ENCODE measurements at regions not wholly inside any gene's neighbourhood (a gene's known extent, or its start where the extent isn't known, plus 50 kb on each side); places are given as distances from the start of the nearest gene placed in this dataset.

DNA sequence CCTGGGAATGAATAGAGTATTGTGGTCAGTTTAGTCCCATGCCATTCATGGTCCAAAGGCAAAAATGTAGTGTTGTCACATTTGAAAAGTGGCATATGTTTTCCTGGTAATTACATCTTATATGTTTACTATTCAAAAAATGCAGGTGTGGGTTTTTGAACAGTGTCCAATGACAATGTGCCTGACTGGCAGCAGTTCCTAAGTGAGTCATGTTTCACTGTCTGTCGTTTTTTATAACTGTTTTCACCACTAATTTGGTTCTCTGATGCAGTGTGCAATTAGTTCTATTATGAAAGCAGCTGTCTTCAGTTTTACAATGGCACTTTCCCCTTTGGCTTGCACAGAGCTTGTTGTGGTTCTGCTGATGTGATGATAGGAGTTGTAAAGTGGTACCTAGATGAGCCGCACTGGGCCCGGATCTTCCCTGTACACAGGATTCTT, 162.3 kb downstream of the SEM1 start:
- DNase-seq (ENCODE audit: low read depth), result no peak
- in situ Hi-C loops (cut with HindIII; ENCODE audit: low sequenced_read_pairs), result no loop called here
- H3K4me3 ChIP-seq (ENCODE audit: low read depth, low read length), result no peak overlapping the region
- TF ChIP-seq, protein P1, sequence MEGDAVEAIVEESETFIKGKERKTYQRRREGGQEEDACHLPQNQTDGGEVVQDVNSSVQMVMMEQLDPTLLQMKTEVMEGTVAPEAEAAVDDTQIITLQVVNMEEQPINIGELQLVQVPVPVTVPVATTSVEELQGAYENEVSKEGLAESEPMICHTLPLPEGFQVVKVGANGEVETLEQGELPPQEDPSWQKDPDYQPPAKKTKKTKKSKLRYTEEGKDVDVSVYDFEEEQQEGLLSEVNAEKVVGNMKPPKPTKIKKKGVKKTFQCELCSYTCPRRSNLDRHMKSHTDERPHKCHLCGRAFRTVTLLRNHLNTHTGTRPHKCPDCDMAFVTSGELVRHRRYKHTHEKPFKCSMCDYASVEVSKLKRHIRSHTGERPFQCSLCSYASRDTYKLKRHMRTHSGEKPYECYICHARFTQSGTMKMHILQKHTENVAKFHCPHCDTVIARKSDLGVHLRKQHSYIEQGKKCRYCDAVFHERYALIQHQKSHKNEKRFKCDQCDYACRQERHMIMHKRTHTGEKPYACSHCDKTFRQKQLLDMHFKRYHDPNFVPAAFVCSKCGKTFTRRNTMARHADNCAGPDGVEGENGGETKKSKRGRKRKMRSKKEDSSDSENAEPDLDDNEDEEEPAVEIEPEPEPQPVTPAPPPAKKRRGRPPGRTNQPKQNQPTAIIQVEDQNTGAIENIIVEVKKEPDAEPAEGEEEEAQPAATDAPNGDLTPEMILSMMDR (IDR thresholded peaks at IDR 0.05; ENCODE audit: low read depth, low read length, missing control alignments), result no peak

DNA sequence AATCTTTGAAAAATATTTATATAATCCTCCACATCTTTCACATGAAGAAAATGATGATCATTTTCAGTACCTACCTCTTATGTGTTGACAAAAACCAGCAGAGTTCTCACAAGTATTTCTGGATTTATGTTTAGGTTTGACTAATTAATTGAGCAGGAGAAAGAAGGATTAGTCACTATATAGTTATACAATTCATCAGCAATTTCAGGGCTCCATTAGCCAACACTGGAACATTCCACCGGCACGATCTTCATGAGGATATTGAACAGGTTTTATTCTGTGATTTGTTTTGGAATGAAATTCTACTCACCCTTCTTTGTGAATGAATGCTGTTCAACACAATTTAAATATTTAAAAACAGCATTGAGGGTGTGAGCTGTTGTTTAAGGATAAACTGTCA, 163.2 kb downstream of the SEM1 start:
- no peak overlapping the region for H3K4me3 ChIP-seq (ENCODE audit: low read depth, low read length)
- TF ChIP-seq, protein P1 (IDR thresholded peaks at IDR 0.05; ENCODE audit: low read depth, low read length, missing control alignments), result no peak
- in situ Hi-C loops (cut with HindIII; ENCODE audit: low sequenced_read_pairs), result no loop called here
- DNase-seq (ENCODE audit: low read depth), result no peak

DNA sequence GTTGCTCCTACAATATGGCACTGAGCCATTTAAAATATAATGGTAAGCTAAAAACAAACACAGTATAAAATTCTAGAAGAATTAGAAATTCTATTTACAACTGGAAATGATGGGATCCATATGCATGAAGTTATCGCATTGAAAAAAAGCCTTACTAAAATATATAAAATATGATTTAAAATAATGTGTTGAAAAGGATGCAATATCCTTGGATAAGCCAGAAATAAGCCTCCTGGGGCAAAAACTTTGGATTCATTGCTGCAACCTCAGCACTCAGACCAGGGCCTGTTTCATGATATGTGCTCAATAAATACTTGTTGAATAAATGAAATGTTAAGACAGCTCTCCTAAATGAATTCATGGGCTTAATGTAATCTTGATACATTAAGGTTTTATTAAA, 170.2 kb downstream of the SEM1 start:
- in situ Hi-C loops (cut with HindIII; ENCODE audit: low sequenced_read_pairs), result no loop called here
- TF ChIP-seq, protein P1 (IDR thresholded peaks at IDR 0.05; ENCODE audit: low read depth, low read length, missing control alignments), result no peak
- no peak for DNase-seq (ENCODE audit: low read depth)
- no peak overlapping the region for H3K4me3 ChIP-seq (ENCODE audit: low read depth, low read length)

- in situ Hi-C loops (cut with HindIII; ENCODE audit: low sequenced_read_pairs), result no loop called here
- no peak overlapping the region for H3K4me3 ChIP-seq (ENCODE audit: low read depth, low read length)
- no peak for DNase-seq (ENCODE audit: low read depth)
- TF ChIP-seq, protein P1 (IDR thresholded peaks at IDR 0.05; ENCODE audit: low read depth, low read length, missing control alignments), result no peak
Measured at GRCh38 chr7:96538632-96539031, 171.0 kb downstream of the SEM1 start.

GRCh38 chr7:96534221-96534620, 175.4 kb downstream of the SEM1 start:
- no peak for DNase-seq (ENCODE audit: low read depth)
- H3K4me3 ChIP-seq (ENCODE audit: low read depth, low read length), result no peak overlapping the region
- in situ Hi-C loops (cut with HindIII; ENCODE audit: low sequenced_read_pairs), result no loop called here
- TF ChIP-seq, protein P1 (IDR thresholded peaks at IDR 0.05; ENCODE audit: low read depth, low read length, missing control alignments), result no peak

- H3K4me3 ChIP-seq (ENCODE audit: low read depth, low read length), result no peak overlapping the region
- in situ Hi-C loops (cut with HindIII; ENCODE audit: low sequenced_read_pairs), result no loop called here
- TF ChIP-seq, protein P1 (IDR thresholded peaks at IDR 0.05; ENCODE audit: low read depth, low read length, missing control alignments), result no peak
- DNase-seq (ENCODE audit: low read depth), result no peak
Measured at GRCh38 chr7:96532428-96532935, 177.2 kb downstream of the SEM1 start.

- H3K4me3 ChIP-seq (ENCODE audit: low read depth, low read length), result no peak overlapping the region
- DNase-seq (ENCODE audit: low read depth), result no peak
- TF ChIP-seq, protein P1 (IDR thresholded peaks at IDR 0.05; ENCODE audit: low read depth, low read length, missing control alignments), result no peak
- in situ Hi-C loops (cut with HindIII; ENCODE audit: low sequenced_read_pairs), result no loop called here
Measured at GRCh38 chr7:96531331-96531730, 178.3 kb downstream of the SEM1 start.
